HTR-8/SVneo (cell line): ENCODE measurements at regions not wholly inside any gene's neighbourhood (a gene's known extent, or its start where the extent isn't known, plus 50 kb on each side); places are given as distances from the start of the nearest gene placed in this dataset.

ENCODE experiments used
- DNase-seq: peaks from one replicate; pipeline ENCODE4 v3.0.0; 2011; ENCODE audit warnings: low spot score, mixed read lengths; ENCODE audit not compliant: insufficient read length
- FAIRE-seq: peaks from 2 replicates; lab custom pipeline; 2011; peaks lifted over from hg19 to GRCh38; lab: Jason Lieb, UNC

DNA sequence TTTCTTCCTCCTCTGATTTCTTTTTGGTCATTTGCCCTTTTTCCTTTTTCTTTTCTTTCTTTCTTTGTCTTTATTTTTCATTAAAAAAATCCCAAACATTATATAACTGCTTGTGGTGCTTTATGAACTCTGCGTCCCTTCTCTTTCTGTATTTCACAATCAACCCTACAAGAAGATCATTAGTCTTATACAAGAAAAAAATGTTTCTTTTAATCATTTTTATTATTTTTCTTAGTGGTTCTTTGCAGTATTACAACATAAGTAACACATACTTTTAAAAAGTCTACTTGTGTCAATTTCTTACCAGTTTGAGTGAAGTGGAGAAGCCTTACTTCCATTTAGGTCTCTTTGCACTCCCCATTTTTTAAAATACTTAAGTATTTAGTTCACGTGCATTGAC is 212.7 kb upstream of the SMC2 start:
- DNase-seq, result no peak
- FAIRE-seq, result no peak

GRCh38 chr9:103889989-103890388 is 204.1 kb upstream of the SMC2 start:
- FAIRE-seq (no peak), DNase-seq (no peak)

GRCh38 chr9:103894184-103894583 is 199.9 kb upstream of the SMC2 start:
- DNase-seq, result no peak
- FAIRE-seq, result no peak

- DNase-seq (no peak), FAIRE-seq (no peak)
These were observed 195.6 kb upstream of the SMC2 start for GRCh38 chr9:103898550-103898949.

GRCh38 chr9:103899866-103900265 is 194.2 kb upstream of the SMC2 start:
- no peak for FAIRE-seq

GRCh38 chr9:103900466-103900865 is 193.6 kb upstream of the SMC2 start:
- FAIRE-seq, result no peak

More at GRCh38 chr9:103899866-103900265, 194.2 kb upstream of the SMC2 start:
- no peak for DNase-seq

DNA sequence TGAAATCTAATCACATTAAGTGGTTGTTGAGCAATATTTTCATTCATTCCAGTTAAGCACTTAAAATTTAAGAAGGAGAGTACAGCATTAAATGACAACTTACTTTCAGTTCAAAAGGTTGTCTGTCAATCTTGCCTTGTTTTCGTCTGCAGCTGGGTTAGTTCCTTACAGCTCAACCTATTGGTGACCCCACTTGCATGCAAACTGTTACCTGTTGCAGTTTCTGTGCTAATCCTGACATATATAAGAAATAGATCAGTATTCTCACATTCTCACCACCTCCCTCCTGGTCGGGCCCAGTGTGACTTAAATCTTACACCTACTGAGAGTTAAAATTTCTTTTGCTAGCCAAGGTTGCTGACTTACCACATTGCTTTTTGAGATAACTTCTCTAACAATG is 191.8 kb upstream of the SMC2 start:
- FAIRE-seq (no peak), DNase-seq (no peak)

More at GRCh38 chr9:103900466-103900865, 193.6 kb upstream of the SMC2 start:
- no peak for DNase-seq

DNA sequence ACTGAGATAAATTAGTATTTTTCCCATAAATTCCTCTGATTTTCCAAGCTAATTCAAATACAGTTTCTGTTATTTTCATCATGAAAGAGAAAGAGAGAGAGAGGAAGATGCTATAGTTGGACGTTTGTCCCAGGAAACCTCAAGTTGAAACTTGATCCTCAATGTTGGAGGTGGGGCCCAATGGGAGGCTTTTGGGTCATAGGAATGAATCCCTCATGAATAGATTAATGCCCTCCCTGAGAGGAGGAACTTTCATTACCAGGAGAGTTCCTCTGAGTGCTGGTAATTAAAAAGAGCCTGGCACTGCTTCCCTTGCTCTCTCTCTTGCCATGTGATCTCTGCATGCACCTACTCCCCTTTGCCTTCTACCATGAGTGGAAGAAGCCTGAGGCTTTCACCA is 189.9 kb upstream of the SMC2 start:
- DNase-seq, result no peak
- no peak for FAIRE-seq

- DNase-seq (no peak), FAIRE-seq (no peak)
These were observed 180.2 kb upstream of the SMC2 start for GRCh38 chr9:103913899-103914298.

DNA sequence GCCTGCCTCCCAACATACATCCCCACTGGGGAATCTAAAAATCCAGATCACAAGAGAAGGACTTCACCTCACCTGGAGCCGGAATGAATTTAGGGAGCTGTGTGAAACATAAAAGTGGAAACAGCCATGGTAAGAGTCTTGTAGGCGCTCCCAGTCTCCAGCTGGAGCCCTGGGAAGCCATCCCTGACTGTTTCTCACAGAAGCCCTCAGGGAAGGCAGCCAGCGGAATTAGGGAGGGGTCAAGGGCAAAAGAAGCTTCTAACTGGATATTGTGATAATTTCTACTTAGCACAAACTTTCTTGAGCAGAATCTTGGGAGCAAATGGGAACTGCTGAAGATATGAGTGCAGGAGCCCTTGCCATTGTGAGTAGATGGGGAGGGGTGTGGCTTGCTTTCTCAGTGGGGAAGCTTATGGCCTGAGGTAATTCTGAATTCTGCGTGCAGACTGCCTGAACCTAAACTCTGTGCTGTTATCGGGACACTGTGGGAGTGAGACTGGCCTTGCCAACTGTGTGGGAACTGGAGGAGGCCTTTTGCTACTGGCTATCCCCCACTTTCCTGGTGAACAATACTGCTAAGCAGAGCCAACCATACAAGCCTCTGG is 174.4 kb upstream of the SMC2 start:
- FAIRE-seq (no peak), DNase-seq (no peak)

DNA sequence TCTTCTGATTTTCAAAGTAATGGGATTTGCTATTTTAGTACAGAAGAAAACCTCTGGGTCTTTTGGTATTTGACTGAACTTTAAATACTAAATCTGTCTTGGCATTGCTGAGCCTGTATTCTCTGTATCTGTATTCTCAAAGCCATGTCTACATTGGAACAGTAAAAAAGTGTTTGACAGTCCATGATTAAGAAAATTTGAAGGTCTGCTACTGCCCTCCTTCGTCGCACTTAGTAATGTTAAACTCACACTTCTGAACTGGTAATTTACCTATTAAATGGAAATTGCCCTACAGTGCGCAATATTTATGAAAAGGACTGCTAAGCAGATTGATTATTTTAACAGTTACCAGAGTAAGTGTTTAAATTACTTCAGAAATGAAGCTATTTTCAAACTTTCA is 165.7 kb upstream of the SMC2 start:
- DNase-seq (no peak), FAIRE-seq (no peak)

GRCh38 chr9:103941104-103941503 is 153.0 kb upstream of the SMC2 start:
- FAIRE-seq, result no peak
- no peak for DNase-seq

DNA sequence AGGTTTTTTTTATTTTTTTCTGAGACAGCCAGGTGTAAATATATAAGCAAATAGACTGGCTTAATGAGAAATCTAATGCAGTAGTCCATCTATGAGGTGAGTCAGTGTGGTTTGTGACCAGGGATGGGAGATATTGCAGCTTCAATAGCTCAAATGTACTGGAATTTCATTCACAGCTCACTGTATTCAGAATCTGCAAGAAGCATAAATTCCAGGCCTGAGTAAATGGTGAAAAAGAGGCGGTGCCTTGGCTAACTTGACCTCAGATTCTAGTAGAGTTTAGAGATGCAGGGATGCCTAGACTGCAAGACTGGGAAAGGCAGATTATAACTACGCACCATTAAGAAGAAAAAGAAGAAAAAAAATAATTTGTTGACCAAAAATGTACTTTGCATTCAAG is 151.9 kb upstream of the SMC2 start:
- FAIRE-seq (no peak), DNase-seq (no peak)

- no peak for FAIRE-seq
- no peak for DNase-seq
These were observed 151.5 kb upstream of the SMC2 start for GRCh38 chr9:103942651-103943050.

- DNase-seq, result no peak
- no peak for FAIRE-seq
These were observed 145.0 kb upstream of the SMC2 start for GRCh38 chr9:103949096-103949495.

DNA sequence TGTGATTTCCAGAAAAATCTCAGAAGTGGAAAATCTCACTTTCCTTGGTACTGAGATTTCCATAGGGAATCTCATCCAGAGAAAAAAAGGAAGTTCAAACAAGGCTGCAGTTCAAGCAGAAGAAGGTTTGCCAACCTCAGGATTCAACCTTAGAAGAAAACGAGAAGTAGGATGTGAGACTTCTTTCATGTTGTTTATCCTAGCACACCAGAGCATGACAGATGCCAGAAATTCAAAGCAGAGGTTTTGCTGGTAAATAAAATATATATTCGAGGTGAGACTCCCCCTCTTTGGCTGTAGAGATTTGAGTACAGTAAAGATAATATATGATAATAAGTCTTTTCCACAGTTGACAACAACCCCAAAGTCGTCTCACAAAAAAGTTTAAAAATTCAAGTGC is 116.9 kb upstream of the SMC2 start:
- no peak for FAIRE-seq
- no peak for DNase-seq

GRCh38 chr9:103978396-103978795 is 115.7 kb upstream of the SMC2 start:
- no peak for DNase-seq
- FAIRE-seq, result no peak

DNA sequence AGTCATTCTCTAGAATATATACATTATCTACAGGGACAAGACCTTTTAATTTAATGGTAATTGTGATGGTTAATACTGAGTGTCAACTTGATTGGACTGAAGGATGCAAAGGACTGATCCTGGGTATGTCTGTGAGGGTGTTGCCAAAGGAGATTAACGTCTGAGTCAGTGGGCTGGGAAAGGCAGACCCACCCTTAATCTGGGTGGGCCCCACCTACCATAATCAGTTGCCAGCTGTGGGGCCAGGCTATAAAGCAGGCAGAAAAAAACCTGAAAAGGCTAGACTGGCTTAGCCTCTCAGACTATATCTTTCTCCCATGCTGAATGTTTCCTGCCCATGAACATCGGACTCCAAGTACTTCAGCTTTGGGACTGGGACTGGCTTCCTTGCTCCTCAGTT is 112.2 kb upstream of the SMC2 start:
- FAIRE-seq (no peak), DNase-seq (no peak)

DNA sequence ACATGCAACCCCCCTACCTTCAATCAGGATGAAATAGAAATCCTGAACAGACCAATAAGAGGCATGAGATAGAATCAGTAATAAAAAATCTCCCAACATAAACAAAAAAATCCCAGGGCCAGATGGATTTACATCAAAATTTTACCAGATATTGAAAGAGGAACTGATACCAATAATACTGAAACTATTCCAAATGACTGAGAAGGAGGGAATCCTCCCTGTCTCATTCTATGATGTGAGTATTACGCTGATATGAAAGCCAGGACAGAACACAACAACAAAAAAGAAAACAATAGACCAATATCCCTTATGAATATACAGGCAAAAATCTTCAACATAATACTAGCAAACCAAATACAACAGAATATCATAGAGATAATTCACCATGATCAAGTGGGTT is 109.0 kb upstream of the SMC2 start:
- DNase-seq (no peak), FAIRE-seq (no peak)

DNA sequence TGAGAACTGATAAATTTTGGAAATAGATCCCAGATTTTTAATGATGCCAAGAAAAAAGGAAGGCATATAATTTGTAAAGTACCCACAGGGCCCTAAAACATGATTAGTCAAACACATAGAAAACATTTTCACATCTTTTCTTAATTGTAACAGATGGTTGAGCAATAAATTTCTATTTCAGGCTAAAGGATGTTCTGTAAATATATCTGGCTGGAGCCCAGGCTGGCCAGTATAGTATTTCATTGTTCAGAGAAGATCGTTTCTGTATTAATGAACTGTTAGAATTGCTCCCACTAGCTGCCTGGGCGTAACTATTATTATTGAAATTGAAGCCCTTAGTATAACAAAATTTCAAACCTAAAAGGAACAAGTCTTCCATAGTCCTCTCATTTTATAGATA is 105.3 kb upstream of the SMC2 start:
- FAIRE-seq (no peak), DNase-seq (no peak)

DNA sequence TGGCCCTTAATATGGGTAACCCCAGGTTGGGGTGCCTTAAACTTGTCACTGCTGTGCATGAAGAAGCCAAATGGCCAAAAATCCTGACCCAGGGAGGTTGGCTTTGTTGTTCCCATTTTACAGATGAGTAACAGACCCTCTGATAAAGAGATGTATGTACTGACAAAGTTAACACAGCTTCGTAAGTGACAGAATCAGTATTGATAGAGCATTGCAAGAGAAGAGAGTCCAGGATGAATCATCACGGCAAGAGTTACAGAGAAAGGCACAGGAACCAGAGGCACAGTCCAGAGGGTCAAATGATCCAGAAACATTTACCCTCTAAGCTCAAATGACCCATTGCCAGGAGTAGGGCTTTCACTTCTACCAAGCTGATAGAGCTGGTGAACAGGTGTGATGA is 103.8 kb upstream of the SMC2 start:
- DNase-seq (no peak), FAIRE-seq (no peak)

- DNase-seq (no peak), FAIRE-seq (no peak)
These were observed 103.1 kb upstream of the SMC2 start for GRCh38 chr9:103991001-103991400.

GRCh38 chr9:103991698-103992097 is 102.4 kb upstream of the SMC2 start:
- no peak for FAIRE-seq

More at GRCh38 chr9:103991698-103992097, 102.4 kb upstream of the SMC2 start:
- DNase-seq, result no peak
